OCI-LY3 (cell line): ENCODE measurements at regions not wholly inside any gene's neighbourhood (a gene's known extent, or its start where the extent isn't known, plus 50 kb on each side); places are given as distances from the start of the nearest gene placed in this dataset.
"Not testable (repeated sequence)": the region's sequence is repeated elsewhere in the genome, so short reads cannot be mapped to it uniquely, and the experiment has no call there.

Experiments used
- H2AFZ ChIP-seq: fragments of 200-600, 300-600 bp; shearing (Covaris generic); 2 replicates; pipeline ENCODE4 v1.6.0; 2014; ENCODE audit warnings: antibody characterized with exemption, low read depth, low read length
- H3K27ac ChIP-seq: fragments of 200-600, 300-600 bp; sonication (generic); 2 replicates; pipeline ENCODE4 v1.5.1; 2014; ENCODE audit warnings: mild to moderate bottlenecking, low read length, moderate library complexity, mixed read lengths
- H3K27me3 ChIP-seq: fragments of 200-600, 300-600 bp; sonication (generic); 2 replicates; pipeline ENCODE4 v1.6.1; 2014; ENCODE audit warnings: low read depth, low read length, mixed read lengths
- H3K36me3 ChIP-seq: fragments of 200-600, 300-600 bp; sonication (generic); replicated peaks from 2 replicates; pipeline ENCODE3; 2014; ENCODE audit warnings: low read depth, low read length, mixed read lengths
- H3K4me1 ChIP-seq: fragments of 300-600, 200-600 bp; sonication (generic); 2 replicates; pipeline ENCODE4 v1.6.1; 2014; ENCODE audit warnings: low read length, mixed read lengths
- H3K4me2 ChIP-seq: fragments of 200-600, 300-600 bp; sonication (generic); 2 replicates; pipeline ENCODE4 v1.6.1; 2014; ENCODE audit warnings: low read length, mixed read lengths
- H3K4me3 ChIP-seq: fragments of 300-600, 200-600 bp; sonication (generic); 2 replicates; pipeline ENCODE4 v1.5.1; 2014; ENCODE audit warnings: antibody characterized with exemption, mild to moderate bottlenecking, low read length, moderate library complexity
- H3K79me2 ChIP-seq: fragments of 300-600, 200-600 bp; shearing (Covaris generic); 2 replicates; pipeline ENCODE4 v1.6.1; 2014; ENCODE audit warnings: mild to moderate bottlenecking, low read length, mixed read lengths
- H3K9ac ChIP-seq: fragments of 300-600, 200-600 bp; shearing (Covaris generic); 2 replicates; pipeline ENCODE4 v1.6.0; 2014; ENCODE audit warnings: mild to moderate bottlenecking, low read length, moderate library complexity
- H3K9me3 ChIP-seq: fragments of 200-600, 300-600 bp; shearing (Covaris generic); 2 replicates; pipeline ENCODE4 v1.6.1; 2014; ENCODE audit warnings: low read length, mixed read lengths; ENCODE audit not compliant: insufficient read depth
- H4K20me1 ChIP-seq: fragments of 200-600, 300-600 bp; sonication (generic); 2 replicates; pipeline ENCODE4 v1.6.1; 2016; ENCODE audit warnings: low read length, mixed read lengths; ENCODE audit not compliant: insufficient read depth
- CTCF ChIP-seq: fragments of 200-600, 300-600 bp; sonication (generic); IDR thresholded peaks from 2 replicates; pipeline ENCODE4 v1.5.1; 2014; ENCODE audit warnings: antibody characterized with exemption, low read length, low read depth
- EZH2phosphoT487 ChIP-seq: fragments of 200-600 bp; shearing (Covaris generic); IDR thresholded peaks from 2 replicates; pipeline ENCODE4 v1.6.1; 2018; ENCODE audit warnings: antibody characterized with exemption, mixed run types, low read depth

GRCh38 chrX:146934256-146934655 lies 119.7 kb upstream of the CXorf51A start:
- Histone ChIP-seq H3K4me1 (peaks cover 10% of the 10 kb centered on the region), H2AFZ (no peak overlapping the region), H3K9me3 (no peaks in the 10 kb centered on the region), H3K27ac (no peak overlapping the region), H4K20me1 (no peaks in the 10 kb centered on the region), H3K27me3 (no peaks in the 10 kb centered on the region), H3K9ac (no peak overlapping the region), H3K79me2 (no peaks in the 10 kb centered on the region), H3K4me3 (no peak overlapping the region), H3K36me3 (no peaks in the 10 kb centered on the region), H3K4me2 (peak overlapping the region; percentile 41; the same call in 1 of the 2 replicates)
- TF ChIP-seq EZH2phosphoT487 (no peak), CTCF (no peak)

- H3K9ac ChIP-seq, H3K79me2 ChIP-seq, H3K4me2 ChIP-seq, H3K4me1 ChIP-seq, H3K27ac ChIP-seq, H3K36me3 ChIP-seq, H3K9me3 ChIP-seq, H3K4me3 ChIP-seq, H2AFZ ChIP-seq, H3K27me3 ChIP-seq, H4K20me1 ChIP-seq: not testable (repeated sequence)
Measured at GRCh38 chrX:146932997-146933396, 118.5 kb upstream of the CXorf51A start.

- Histone ChIP-seq H3K4me2 (no peak overlapping the region), H4K20me1 (no peaks in the 10 kb centered on the region), H3K9me3 (no peaks in the 10 kb centered on the region), H2AFZ (no peak overlapping the region), H3K36me3 (no peaks in the 10 kb centered on the region), H3K27me3 (no peaks in the 10 kb centered on the region), H3K4me3 (no peak overlapping the region), H3K27ac (no peak overlapping the region), H3K4me1 (no peaks in the 10 kb centered on the region), H3K9ac (no peak overlapping the region), H3K79me2 (no peaks in the 10 kb centered on the region)
- TF ChIP-seq CTCF: no peak
- no peak for TF ChIP-seq EZH2phosphoT487
Measured at GRCh38 chrX:146921204-146921603, 106.7 kb upstream of the CXorf51A start.

GRCh38 chrX:146907391-146908240 lies 93.1 kb upstream of the CXorf51A start:
- Histone ChIP-seq H4K20me1 (no peaks in the 10 kb centered on the region), H2AFZ (no peak overlapping the region), H3K9me3 (no peaks in the 10 kb centered on the region), H3K9ac (no peak overlapping the region), H3K4me3 (no peak overlapping the region), H3K4me2 (no peak overlapping the region), H3K27ac (no peak overlapping the region), H3K4me1 (no peaks in the 10 kb centered on the region), H3K27me3 (no peaks in the 10 kb centered on the region), H3K36me3 (no peaks in the 10 kb centered on the region), H3K79me2 (no peaks in the 10 kb centered on the region)
- TF ChIP-seq EZH2phosphoT487: no peak
- no peak for TF ChIP-seq CTCF
